ENCODE measurements at regions not wholly inside any gene's neighbourhood (a gene's known extent, or its start where the extent isn't known, plus 50 kb on each side); places are given as distances from the start of the nearest gene placed in this dataset.

DNA sequence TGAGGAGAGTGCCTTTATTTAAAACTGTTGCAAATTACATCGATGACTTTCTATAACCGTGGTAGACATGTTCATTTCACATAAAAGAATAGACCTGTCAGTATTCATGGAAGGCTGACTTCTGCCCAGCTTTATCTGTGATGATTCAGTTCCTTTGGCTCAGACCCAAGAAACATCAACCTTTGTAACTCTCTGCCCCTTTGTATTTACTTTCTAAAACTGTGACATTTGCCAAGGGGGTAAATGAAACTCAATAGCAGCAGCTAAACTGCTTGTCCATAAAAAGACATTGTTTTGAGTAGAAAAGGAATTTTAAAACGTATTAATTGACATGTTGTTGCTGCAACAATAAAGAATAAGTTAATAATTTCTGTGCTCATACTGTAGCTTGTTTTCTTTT is 137.8 kb upstream of the ANKH start:
- DNase-seq, result no peak

DNA sequence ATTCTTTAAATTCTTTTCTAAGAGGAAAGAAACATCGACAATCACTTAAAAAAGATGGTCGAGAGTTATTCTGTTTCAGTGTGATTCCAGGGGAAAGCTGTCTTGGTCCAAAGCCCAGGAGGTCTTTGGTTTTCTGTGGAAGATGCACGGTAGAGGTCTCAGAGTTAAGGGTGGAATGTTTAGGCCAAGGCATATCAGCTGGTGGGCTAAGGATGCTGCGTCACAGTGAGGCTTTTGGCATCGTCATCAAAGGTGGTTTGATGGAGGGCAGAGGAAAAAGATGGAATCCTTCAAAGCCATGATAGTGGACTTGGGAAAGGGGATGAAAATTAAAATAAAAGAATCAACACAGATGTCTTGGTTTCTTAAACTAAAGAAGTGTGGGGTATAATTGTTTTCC is 137.3 kb upstream of the ANKH start:
- no peak for DNase-seq

DNA sequence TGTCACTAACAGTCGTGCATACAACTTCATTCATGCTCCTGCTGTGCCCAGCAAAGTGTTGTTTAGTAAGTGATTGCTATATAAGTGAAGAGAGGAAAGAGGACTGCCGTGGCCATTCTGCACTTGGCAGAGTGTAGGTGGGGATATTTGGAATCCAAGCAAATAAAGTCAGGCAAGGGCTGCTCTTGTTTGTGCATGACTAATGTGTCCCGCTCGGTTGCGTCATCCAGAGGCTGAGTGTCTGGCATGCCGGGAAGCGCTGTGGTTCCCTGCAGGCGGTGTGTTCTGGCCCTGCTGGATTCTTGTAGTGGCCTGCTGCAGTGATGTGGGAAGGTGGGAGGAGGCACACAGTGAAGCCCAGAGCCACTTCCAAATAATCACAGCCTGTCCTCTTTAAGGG is 136.9 kb upstream of the ANKH start:
- DNase-seq, result no peak

DNA sequence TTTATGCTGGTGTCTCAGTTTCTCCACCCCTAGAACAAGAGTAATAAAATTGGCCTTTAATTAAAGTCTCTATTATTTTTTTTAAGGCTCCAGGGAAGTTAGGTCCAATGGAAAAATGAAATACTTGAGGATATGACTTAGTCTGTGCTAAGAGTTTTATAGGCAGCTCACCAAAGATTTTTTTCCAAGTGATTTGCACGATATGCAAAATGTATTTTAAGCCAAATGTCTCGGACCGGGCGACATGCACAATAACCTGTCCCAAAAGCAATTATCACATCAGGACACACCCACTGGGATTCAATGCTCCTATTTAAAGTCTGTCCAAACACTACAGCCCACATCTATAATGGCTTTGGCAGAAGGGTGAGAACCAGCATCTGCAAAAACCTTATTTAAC is 136.1 kb upstream of the ANKH start:
- no peak for DNase-seq

DNA sequence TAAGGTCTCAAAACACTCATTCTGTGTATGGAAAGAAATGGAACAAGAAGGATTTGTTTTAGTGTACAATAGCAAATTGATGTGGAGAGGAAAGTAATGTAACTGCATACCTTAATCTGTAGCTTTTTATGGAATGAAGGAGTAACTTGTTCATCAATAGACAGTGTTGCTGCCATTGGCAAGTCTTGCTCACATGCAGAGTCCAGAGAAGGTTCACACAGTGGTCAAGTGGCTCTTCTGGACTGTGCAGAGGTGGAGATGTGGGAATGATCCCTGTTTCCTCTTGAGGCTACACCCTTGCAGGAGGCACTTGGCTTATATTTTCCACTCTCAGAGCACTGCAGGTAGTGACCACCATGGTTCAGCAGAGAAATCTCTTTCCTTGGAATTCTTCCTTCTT is 132.9 kb upstream of the ANKH start:
- DNase-seq, result no peak

- DNase-seq, result peak; percentile 73
These were observed 131.9 kb upstream of the ANKH start for GRCh38 chr5:15003511-15003920.

DNA sequence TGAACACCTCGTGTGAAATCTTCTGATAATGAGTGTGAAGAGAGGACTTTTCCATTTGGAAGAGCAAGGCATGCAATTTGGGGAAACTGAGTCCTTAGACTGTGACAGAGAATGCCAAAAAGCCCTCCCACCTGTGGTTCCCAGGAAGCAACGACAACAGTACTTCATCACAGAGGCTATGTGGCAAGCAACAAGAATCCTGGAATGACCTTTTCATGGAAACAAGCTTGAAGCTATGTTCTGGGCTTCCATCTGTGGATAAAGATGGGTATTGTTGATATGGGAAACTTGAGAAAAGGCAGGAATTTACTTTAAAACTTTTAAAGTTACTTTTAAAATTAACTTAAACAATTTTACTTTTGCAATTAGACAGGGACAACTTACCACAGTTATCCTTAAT is 131.2 kb upstream of the ANKH start:
- no peak for DNase-seq

- no peak for DNase-seq
These were observed 130.6 kb upstream of the ANKH start for GRCh38 chr5:15002173-15002572.

DNA sequence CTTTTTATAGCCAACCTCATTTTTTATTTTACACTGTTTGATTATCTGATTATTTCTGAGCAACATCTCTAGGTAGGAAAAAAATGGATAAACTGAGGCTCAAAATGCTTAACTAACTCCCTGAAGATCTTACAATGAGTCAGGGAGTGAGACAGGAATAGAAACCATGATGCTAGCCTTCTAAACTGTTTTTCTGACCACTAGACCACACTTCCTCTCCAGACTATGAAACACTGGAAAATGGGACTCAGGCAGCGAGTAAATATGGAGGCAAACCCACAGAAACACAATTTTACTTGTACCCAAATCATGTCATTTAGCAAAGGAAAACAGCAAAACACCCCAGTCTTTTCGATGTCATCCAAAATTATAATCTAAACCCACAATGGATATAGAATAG is 129.9 kb upstream of the ANKH start:
- no peak for DNase-seq

GRCh38 chr5:14998491-14998890 is 126.9 kb upstream of the ANKH start:
- DNase-seq, result no peak

GRCh38 chr5:14996997-14997396 is 125.4 kb upstream of the ANKH start:
- DNase-seq, result peak; percentile 28

- no peak for DNase-seq
These were observed 123.7 kb upstream of the ANKH start for GRCh38 chr5:14995229-14995628.

GRCh38 chr5:14993459-14994133 is 122.0 kb upstream of the ANKH start:
- peak; percentile 15 for DNase-seq

- DNase-seq, result peak; percentile 76
These were observed 121.3 kb upstream of the ANKH start for GRCh38 chr5:14992751-14993458.

- DNase-seq, result no peak
These were observed 116.6 kb upstream of the ANKH start for GRCh38 chr5:14988223-14988622.

GRCh38 chr5:14986413-14986812 is 114.8 kb upstream of the ANKH start:
- DNase-seq, result no peak

DNA sequence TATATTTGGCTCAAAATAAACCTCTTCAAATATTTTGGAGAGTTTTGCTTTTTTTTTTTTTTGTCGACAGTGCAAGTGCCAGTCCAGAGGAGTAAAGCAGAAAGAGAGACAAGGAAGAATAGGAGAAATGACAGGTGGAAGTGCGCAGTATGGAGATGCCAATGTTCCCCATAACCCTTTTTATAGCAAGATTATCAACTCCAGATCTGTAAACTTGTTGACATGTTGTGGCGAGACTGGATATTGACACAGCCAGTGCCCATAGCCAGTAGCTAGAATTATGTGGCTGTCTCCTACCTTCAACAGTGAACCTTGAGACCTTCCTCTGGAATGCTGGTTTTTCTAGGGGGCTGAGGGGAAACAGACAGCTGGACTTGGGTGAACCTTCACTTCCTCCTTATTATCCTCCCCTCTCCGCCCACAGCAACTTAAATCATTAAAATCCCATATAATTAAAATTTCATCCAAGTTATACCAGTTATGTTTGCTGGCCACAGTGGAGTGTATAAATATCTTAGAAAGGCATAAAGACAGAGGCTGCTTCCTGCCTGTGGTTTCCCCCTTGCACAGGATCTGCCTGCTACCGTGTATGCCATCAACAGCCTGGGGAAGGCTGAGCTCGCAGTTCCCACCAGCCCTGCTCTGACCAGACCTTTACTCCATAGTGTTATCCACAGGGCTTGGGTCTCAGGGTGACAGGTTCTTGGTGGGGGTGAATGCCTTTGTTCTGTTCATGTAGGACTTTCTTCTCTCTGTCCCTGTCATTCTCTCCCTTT is 112.3 kb upstream of the ANKH start:
- DNase-seq, result no peak

DNA sequence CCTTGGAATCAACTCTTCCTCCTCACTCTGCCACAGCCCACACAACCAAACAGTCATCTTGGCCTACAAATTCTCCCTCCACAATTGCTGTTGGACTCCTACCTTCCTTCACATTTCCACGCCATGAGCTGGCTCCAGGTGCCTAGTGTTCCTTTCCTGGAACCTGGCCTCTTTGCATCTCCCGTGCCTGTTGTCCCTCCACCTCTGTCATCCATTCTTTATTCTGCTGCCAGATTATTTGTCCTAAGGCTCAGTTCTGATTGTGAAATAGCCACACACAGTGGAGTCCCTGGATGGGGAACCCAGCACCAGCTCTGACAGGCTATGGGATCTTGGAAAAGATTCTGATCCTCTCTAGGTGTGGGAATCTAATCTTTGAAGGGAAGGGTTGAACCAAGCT is 109.1 kb upstream of the ANKH start:
- DNase-seq, result no peak

DNA sequence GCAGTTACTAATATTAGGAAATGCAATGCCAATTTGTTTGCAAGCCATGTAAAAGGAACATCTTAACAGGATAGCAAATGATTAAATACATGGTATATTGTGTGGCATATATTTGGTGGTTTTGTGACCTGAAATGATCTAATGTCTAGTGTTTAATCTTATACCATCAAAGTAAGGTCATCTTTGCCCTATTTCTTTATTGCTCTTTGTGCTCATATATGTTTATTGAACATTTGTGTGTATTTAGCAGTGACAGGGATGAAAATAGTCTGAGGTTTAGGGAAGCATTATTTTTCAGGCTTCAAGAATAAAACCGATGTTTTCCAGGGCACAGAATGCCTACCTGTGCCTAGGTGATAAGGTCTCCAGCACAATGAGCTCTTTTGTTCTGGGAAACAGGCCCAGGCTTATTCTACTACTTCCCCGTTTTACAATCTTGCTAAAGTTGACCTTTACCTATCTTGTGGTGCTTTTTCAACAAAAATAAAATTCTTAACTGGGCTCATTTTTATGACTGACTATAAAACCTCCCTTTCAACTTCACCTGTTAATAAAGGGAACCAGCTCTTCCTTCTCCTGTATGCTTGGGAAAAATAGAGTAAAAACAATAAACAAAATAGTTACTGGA is 105.6 kb upstream of the ANKH start:
- no peak for DNase-seq

- no peak for DNase-seq
These were observed 104.9 kb upstream of the ANKH start for GRCh38 chr5:14976486-14976885.

- DNase-seq, result no peak
These were observed 100.3 kb upstream of the ANKH start for GRCh38 chr5:14971873-14972272.

DNA sequence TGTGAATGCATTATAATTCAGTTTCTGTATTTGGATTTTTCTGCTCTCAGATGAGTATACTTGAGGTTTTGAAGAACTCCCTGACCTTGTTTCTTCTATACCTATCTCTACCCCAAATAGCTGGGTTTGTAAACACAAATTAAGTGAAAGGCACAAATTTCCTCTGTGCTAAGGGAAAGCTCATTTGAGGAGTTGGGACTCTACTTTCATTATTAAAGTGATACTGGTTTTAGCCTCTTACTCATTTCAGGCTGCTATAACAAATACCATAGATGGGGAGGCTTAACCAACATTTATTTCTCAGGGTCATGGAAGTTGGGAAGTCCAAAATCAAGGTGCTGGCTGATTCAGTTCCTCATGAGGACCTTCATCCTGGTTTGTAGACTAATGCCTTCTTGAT is 97.2 kb upstream of the ANKH start:
- DNase-seq, result no peak

- DNase-seq, result no peak
These were observed 95.6 kb upstream of the ANKH start for GRCh38 chr5:14967166-14967565.

DNA sequence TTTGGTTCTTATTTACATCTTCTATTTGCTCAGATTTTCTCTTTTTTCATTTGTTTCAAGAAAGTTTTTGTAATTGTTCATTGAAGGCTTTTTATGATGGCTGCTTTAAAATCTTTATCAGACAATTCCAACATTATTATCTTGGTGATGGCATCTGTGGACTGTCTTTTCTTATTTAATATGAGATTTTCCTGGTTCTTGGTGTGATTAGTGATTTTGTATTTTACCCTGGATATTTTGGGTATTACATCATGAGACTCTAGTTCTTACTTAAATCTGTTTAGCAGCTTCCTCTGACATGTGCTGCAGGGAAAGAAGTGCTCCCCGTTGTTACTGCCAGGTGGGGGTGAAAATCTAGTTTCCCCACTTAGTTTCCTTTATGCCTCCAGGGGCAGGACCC is 94.2 kb upstream of the ANKH start:
- DNase-seq, result no peak

Measured in CD4-positive, alpha-beta T cell treated with Interleukin-4 for 4 hours (primary cell).